ENCODE measurements at regions not wholly inside any gene's neighbourhood (a gene's known extent, or its start where the extent isn't known, plus 50 kb on each side); places are given as distances from the start of the nearest gene placed in this dataset.

GRCh38 chr12:69095765-69096477 is 143.4 kb upstream of the CPSF6 start:
- DNase-seq = no peak

GRCh38 chr12:69096669-69097335 is 142.6 kb upstream of the CPSF6 start:
- DNase-seq = peak in 1 of 58 donors; percentile 7

DNA sequence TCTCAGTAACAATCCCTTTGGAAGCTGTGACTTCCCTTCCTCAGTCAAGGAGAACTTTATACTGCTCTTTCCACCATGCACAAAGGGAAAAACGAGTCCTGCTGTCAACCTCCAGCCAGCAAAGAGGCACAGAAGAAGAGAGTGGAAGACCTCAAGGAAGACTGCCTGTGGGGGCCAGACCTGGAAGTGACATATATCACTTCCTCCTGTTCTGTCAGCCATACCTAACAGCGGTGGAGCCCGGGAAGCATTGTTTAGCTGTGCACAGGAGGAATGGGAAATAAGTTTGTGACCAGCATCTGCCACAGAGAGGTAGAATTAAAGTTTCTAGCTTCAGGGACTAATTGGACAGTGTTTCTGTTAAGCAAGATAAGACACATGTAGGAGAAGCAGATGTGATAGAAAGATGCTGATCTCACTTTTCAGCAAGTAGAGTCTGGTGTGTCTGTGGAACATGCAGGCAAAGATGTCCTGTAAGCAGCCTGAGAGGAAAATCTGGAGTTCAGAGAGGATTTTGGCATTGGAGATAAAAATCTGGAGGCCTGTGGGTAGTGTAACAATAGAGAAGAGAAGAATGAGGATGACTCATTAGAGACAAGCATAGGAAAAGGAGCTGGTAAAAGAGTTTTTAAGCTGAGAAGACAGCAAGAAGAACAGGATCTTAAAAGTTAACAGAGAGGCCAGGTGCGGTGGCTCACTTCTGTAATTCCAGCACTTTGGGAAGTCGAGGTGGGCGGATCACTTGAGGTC is 141.6 kb upstream of the CPSF6 start:
- DNase-seq = peak in 2 of 58 donors; percentile 1 to 46

DNA sequence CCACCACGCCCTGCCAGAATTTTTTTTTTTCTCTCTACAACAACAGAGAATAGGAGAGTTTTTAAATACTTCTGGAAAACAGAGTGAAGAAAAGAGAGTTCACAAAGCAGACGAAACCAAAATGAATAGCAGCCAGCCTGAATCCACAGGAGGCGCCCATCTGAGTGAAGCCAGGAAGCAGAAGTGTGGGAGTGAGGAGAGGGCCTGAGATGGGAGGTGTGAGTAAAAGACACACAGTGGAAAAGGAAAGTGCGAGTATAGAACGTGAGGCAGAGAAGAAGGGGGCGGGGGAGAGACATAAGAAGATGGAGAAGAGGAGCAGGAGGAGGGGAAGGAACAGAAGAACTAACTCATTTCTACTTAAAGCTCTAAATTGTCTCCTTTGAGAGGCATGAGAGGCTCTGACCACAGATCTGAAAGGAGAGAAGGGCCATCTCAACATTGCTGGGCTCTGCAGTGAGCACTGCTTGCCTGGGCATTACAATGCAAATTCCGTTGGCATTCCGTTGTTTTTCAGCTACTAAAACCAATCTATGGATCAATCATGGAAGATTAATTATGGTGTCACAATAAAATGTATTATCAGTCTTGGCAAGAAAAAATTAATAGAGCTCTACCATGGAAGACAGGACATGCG is 140.1 kb upstream of the CPSF6 start:
- DNase-seq = peak in 7 of 58 donors; percentile 1 to 30 (median 4)

DNA sequence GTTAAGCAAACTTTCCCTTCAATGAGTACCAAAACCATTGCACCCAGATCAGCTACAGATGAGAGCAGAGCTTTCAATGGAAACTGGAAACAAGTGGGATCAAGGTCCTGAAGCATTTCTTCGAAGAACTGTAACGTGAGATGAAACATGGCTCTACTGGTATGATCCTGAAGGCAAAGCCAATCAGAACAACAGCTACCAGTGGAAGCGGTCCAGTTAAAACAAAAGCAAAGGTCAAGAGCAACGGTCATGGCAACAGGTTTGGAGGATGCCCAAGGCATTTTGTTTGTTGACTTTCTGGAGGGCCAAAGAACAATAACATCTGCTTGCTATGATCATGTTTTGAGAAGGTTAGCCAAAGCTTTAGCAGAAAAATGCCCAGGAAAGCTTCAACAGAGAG is 137.9 kb upstream of the CPSF6 start:
- DNase-seq = no peak

- DNase-seq = peak in 1 of 58 donors; percentile 2
These were observed 136.5 kb upstream of the CPSF6 start for GRCh38 chr12:69102856-69103255.

GRCh38 chr12:69105101-69105962 is 134.0 kb upstream of the CPSF6 start:
- no peak for DNase-seq

- no peak for DNase-seq
These were observed 132.8 kb upstream of the CPSF6 start for GRCh38 chr12:69106482-69107118.

DNA sequence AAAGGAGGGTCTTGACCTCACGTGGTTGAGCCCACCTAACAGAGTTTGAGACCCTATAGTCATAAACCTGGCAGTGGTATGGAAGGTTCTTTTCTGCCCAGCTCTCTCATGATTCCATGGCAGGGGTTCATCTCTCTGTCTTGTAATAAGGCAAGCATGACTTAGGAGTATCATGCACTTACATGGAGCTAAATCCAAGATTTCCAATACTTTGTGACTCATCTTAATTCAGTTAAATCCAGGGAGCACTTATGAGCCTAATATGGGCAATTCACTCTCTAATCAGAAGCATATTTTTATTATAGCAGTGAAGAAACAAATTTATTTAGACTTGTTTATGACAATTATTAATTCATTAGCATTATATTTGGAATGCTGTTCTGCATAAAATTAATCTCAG is 131.8 kb upstream of the CPSF6 start:
- DNase-seq = no peak

DNA sequence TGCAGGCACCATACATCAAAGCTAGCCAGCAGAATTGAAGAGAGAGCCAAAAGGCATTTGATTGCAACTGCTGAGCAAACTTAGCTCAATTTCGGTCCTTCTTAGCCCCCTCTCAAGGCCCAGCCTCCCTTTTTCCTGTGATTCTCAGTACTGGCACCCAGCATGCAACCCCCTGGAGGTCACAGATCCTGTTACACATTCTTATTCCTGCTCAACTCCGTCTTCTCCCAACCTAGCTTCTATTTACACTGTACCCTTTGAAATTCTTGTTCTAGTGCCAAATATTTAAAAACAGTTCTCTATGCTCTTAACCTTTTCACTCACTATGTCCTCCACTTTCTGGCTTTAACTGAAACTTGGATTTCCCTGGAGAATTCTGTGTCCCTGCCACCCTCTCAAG is 131.3 kb upstream of the CPSF6 start:
- no peak for DNase-seq

GRCh38 chr12:69112616-69113015 is 126.8 kb upstream of the CPSF6 start:
- DNase-seq = no peak

DNA sequence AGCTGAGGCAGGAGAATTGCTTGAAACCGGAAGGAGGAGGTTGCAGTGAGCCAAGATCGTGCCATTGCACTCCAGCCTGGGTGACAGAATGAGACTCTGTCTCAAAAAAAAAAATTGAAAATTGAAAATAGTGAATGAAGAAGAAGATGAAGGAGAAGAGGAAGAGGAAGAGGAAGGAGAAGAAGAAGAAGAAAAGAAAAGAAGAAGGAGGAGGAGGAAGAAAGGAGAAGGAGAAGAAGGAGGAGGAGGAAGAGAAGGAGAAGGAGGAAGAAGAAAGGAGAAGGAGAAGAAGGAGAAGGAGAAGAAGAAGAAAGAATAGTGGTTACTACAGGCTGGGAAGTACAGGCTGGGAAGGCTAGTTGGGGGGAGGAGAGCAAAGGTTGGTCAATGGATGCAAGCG is 124.3 kb upstream of the CPSF6 start:
- DNase-seq = no peak

DNA sequence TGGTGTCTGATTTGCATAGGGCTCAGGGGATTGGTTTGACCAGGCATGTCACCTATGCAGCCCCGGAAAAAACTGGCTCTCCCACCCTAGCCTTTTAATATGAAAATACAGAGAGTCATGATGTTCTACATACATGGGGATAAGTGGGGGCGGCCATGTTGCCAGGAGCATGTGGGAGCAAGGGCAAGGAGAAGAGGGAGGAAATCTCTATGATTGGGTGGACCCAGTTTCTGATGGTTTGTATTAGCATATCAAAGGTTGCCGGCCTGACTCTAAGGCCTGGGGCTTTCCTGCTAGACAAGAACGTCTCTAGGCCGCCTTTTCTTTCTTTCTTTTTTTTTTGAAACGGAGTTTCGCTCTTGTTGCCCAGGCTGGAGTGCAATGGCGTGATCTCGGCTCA is 123.4 kb upstream of the CPSF6 start:
- no peak for DNase-seq

GRCh38 chr12:69117566-69118266 is 121.7 kb upstream of the CPSF6 start:
- no peak for DNase-seq

DNA sequence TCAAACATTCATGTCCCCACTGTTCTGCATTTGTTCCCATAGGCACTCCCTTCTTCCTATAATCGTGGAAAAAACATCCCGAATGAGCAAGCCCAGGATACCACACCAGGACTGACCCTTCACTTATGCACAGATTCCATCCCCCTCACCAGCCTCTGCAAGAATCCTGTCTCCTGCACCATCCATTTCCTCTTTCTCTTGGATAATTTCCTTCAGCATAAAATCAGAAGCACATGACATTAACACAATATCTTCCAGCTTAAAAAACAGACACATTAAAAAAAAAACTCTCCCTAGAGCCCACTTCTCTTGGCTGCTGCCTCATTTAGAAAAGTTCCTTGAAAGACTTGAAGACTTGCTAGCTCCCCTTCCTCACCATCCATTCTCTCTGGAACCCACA is 120.9 kb upstream of the CPSF6 start:
- DNase-seq = no peak

DNA sequence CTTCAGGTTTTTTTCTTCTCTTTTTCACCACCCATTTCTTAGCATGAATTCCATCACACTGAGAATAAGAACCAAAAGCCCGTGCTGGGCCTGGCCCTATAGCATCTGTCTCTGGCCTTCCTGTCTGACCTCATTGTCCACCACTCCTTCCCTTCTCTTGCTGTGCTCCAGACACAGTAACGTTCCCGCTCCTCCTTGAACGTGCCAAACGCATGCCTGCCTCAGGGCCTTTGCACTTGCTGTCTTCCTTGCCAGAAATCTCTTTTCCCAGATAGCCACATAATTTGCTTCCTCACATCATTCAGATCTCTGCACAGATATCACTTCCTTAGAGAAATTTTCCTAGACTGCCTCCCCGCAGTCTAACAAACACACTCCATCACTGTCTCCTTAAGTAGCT is 119.6 kb upstream of the CPSF6 start:
- no peak for DNase-seq

GRCh38 chr12:69120354-69120753 is 119.0 kb upstream of the CPSF6 start:
- DNase-seq = no peak

- no peak for DNase-seq
These were observed 116.1 kb upstream of the CPSF6 start for GRCh38 chr12:69123311-69123710.

DNA sequence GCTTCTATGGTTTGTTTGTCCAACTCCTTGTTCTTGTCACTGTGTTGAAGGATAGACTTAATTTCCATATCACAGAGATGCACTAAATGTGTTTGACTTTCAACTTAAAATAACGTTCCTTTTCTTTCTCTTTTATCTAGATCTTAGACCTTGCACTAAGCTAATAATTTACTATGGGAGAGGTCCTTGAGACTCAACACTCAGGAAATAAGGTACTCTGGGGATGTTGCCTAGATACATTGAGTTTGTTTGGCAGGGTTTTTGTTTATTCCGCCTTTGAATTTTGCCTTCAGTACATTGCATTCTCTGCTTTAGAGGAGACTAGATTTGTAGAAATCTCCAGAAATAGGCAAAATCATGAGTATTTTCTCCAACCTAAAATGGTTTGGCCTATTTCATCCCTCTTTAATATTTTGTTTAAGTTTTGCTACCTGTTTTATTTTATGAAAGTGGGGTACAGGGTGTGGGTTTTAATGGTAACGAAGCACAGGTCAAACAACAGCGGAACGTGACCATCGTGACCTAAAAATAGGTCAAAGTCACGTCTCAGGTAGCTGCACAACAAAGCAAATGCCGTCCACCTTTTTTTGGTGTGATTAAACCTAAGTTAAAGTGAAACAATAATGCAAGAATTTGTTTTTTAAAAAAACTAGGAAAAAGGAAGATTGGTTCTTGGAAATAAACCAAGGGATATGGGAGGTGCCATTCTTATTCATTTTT is 115.3 kb upstream of the CPSF6 start:
- no peak for DNase-seq
